ENCODE measurements at regions not wholly inside any gene's neighbourhood (a gene's known extent, or its start where the extent isn't known, plus 50 kb on each side); places are given as distances from the start of the nearest gene placed in this dataset.

- in situ Hi-C loops (cut with MboI; ENCODE audit: low pct_unique_long_range_greater_than_20kb, low sequenced_read_pairs, unreplicated experiment), result no loop called here
- no peak for DNase-seq (ENCODE audit: low spot score)
- no peak for TF ChIP-seq CTCF (IDR thresholded peaks at IDR 0.05; ENCODE audit: extremely low read depth, insufficient read depth, missing control alignments)
Observed at GRCh38 chr3:27633224-27633545, 88.9 kb downstream of the EOMES start.

GRCh38 chr3:27632431-27633223 lies 89.5 kb downstream of the EOMES start:
- DNase-seq (ENCODE audit: low spot score), result peak; percentile 59
- in situ Hi-C loops (cut with MboI; ENCODE audit: low pct_unique_long_range_greater_than_20kb, low sequenced_read_pairs, unreplicated experiment), result no loop called here
- TF ChIP-seq CTCF (IDR thresholded peaks at IDR 0.05; ENCODE audit: extremely low read depth, insufficient read depth, missing control alignments), result no peak

GRCh38 chr3:27630885-27631284 lies 91.2 kb downstream of the EOMES start:
- TF ChIP-seq CTCF (IDR thresholded peaks at IDR 0.05; ENCODE audit: extremely low read depth, insufficient read depth, missing control alignments), result no peak
- DNase-seq (ENCODE audit: low spot score), result peak; percentile 31
- in situ Hi-C loops (cut with MboI; ENCODE audit: low pct_unique_long_range_greater_than_20kb, low sequenced_read_pairs, unreplicated experiment), result no loop called here

GRCh38 chr3:27629366-27629765 lies 92.8 kb downstream of the EOMES start:
- no peak for DNase-seq (ENCODE audit: low spot score)
- in situ Hi-C loops (cut with MboI; ENCODE audit: low pct_unique_long_range_greater_than_20kb, low sequenced_read_pairs, unreplicated experiment), result no loop called here
- no peak for TF ChIP-seq CTCF (IDR thresholded peaks at IDR 0.05; ENCODE audit: extremely low read depth, insufficient read depth, missing control alignments)

- in situ Hi-C loops (cut with MboI; ENCODE audit: low pct_unique_long_range_greater_than_20kb, low sequenced_read_pairs, unreplicated experiment), result no loop called here
- TF ChIP-seq CTCF (IDR thresholded peaks at IDR 0.05; ENCODE audit: extremely low read depth, insufficient read depth, missing control alignments), result no peak
- DNase-seq (ENCODE audit: low spot score), result no peak
Observed at GRCh38 chr3:27628026-27628750, 93.9 kb downstream of the EOMES start.

- TF ChIP-seq CTCF (IDR thresholded peaks at IDR 0.05; ENCODE audit: extremely low read depth, insufficient read depth, missing control alignments), result no peak
- in situ Hi-C loops (cut with MboI; ENCODE audit: low pct_unique_long_range_greater_than_20kb, low sequenced_read_pairs, unreplicated experiment), result no loop called here
- DNase-seq (ENCODE audit: low spot score), result no peak
Observed at GRCh38 chr3:27626596-27627118, 95.5 kb downstream of the EOMES start.
